ENCODE measurements at regions not wholly inside any gene's neighbourhood (a gene's known extent, or its start where the extent isn't known, plus 50 kb on each side); places are given as distances from the start of the nearest gene placed in this dataset.

DNA sequence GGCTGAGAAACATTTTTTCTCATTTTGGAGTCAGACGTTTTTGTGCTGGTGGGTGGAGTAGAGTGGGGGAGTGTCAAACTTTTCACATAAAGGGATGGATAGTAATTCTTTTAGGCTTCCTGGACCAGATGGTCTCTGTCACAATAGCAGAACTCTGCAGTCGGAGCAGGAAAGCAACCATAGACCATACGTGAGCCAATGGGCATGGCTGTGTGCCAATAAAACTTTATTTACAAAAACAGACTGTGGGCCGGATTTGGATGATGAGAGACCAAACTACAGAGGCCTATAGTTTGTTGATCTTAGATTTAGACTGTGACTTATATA is 70.8 kb upstream of the SLC22A23 start:
- TF ChIP-seq, protein P1, sequence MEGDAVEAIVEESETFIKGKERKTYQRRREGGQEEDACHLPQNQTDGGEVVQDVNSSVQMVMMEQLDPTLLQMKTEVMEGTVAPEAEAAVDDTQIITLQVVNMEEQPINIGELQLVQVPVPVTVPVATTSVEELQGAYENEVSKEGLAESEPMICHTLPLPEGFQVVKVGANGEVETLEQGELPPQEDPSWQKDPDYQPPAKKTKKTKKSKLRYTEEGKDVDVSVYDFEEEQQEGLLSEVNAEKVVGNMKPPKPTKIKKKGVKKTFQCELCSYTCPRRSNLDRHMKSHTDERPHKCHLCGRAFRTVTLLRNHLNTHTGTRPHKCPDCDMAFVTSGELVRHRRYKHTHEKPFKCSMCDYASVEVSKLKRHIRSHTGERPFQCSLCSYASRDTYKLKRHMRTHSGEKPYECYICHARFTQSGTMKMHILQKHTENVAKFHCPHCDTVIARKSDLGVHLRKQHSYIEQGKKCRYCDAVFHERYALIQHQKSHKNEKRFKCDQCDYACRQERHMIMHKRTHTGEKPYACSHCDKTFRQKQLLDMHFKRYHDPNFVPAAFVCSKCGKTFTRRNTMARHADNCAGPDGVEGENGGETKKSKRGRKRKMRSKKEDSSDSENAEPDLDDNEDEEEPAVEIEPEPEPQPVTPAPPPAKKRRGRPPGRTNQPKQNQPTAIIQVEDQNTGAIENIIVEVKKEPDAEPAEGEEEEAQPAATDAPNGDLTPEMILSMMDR (IDR thresholded peaks at IDR 0.05 in 8 of 11, conservative IDR thresholded peaks at IDR 0.05 in 3 of 11), result no peak
- TF ChIP-seq POLR2AphosphoS5 (IDR thresholded peaks at IDR 0.05), result no peak
- no peak for TF ChIP-seq POLR2A (IDR thresholded peaks at IDR 0.05)

Data from spleen (tissue), 7 donors.